Ishikawa (cell line): ENCODE measurements at regions not wholly inside any gene's neighbourhood (a gene's known extent, or its start where the extent isn't known, plus 50 kb on each side); places are given as distances from the start of the nearest gene placed in this dataset.

Experiments
- EGR1 ChIP-seq: IDR thresholded peaks from 2 replicates; pipeline ENCODE4 v1.6.1; 2012
- EP300 ChIP-seq: IDR thresholded peaks from 2 replicates; pipeline ENCODE4 v1.6.1; 2012; ENCODE audit warnings: borderline replicate concordance
- FOXM1 ChIP-seq: IDR thresholded peaks from 2 replicates; pipeline ENCODE4 v1.6.1; 2012; ENCODE audit warnings: low read depth, borderline replicate concordance
- RAD21 ChIP-seq: IDR thresholded peaks from 2 replicates; pipeline ENCODE4 v1.6.1; 2012; ENCODE audit warnings: low read depth
- REST ChIP-seq: IDR thresholded peaks from 2 replicates; pipeline ENCODE4 v1.6.1; 2012; ENCODE audit warnings: low read depth, mild to moderate bottlenecking
- TAF1 ChIP-seq: IDR thresholded peaks from 2 replicates; pipeline ENCODE4 v1.6.1; 2012; ENCODE audit warnings: low read depth, mild to moderate bottlenecking
- TCF12 ChIP-seq: IDR thresholded peaks from 2 replicates; pipeline ENCODE4 v1.6.1; 2012; ENCODE audit warnings: low read depth
- TEAD4 ChIP-seq: IDR thresholded peaks from 2 replicates; pipeline ENCODE4 v1.6.1; 2012
- USF1 ChIP-seq: IDR thresholded peaks from 2 replicates; pipeline ENCODE4 v1.6.1; 2012
- YY1 ChIP-seq: IDR thresholded peaks from 2 replicates; pipeline ENCODE4 v1.6.1; 2012; ENCODE audit warnings: low read depth

DNA sequence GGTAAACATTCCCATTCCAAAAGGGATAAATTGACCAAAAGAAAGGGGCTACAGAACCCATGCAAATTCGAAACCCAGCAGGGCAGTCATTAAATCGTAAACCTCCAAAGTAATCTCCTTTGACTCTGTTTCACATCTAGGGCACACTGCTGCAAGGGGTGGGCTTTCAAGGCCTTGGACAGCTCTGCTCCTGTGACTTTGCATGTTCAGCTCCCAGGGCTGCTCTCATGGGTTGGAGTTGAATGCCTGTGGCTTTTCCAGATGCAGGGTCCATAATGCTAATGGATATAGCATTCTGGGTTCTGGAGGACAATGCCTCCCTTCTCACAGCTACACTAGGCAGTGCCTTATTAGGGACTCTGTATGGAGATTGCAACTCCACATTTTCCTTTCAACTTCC, 211.9 kb upstream of the MANEA start:
- no peak for TF ChIP-seq EP300
- TF ChIP-seq TAF1: no peak
- TF ChIP-seq FOXM1: no peak
- no peak for TF ChIP-seq TCF12
- no peak for TF ChIP-seq YY1
- no peak for TF ChIP-seq REST
- TF ChIP-seq RAD21: no peak
- no peak for TF ChIP-seq TEAD4
- no peak for TF ChIP-seq EGR1
- TF ChIP-seq USF1: no peak
